Skeletal muscle cell (primary cell): ENCODE measurements at regions not wholly inside any gene's neighbourhood (a gene's known extent, or its start where the extent isn't known, plus 50 kb on each side); places are given as distances from the start of the nearest gene placed in this dataset.

Experiments used
- DNase-seq: peaks from one replicate; pipeline ENCODE4 v3.0.0-alpha.2; 2010; ENCODE audit warnings: low read depth
- H3K4me3 ChIP-seq: 2 replicates; pipeline ENCODE4 v1.5.1; 2011; ENCODE audit warnings: low read depth, mild to moderate bottlenecking, control low read depth, low read length, moderate library complexity

- DNase-seq, result no peak
- H3K4me3 ChIP-seq, result no peak overlapping the region
These were observed 137.7 kb downstream of the CD8B2 start for GRCh38 chr2:106624787-106625380.

- DNase-seq, result no peak
- H3K4me3 ChIP-seq, result no peak overlapping the region
These were observed 141.2 kb downstream of the CD8B2 start for GRCh38 chr2:106628377-106628776.

GRCh38 chr2:106629981-106630380, 142.8 kb downstream of the CD8B2 start:
- no peak for DNase-seq
- H3K4me3 ChIP-seq, result no peak overlapping the region

GRCh38 chr2:106631281-106631680, 144.1 kb downstream of the CD8B2 start:
- H3K4me3 ChIP-seq, result no peak overlapping the region
- DNase-seq, result no peak

- no peak for DNase-seq
These were observed 150.9 kb downstream of the CD8B2 start for GRCh38 chr2:106638043-106638442.

GRCh38 chr2:106638580-106638979, 151.4 kb downstream of the CD8B2 start:
- DNase-seq, result no peak
- H3K4me3 ChIP-seq, result no peak overlapping the region

More at GRCh38 chr2:106638043-106638442, 150.9 kb downstream of the CD8B2 start:
- no peak overlapping the region for H3K4me3 ChIP-seq

GRCh38 chr2:106642679-106643078, 155.5 kb downstream of the CD8B2 start:
- no peak overlapping the region for H3K4me3 ChIP-seq
- DNase-seq, result no peak

- DNase-seq, result no peak
- no peak overlapping the region for H3K4me3 ChIP-seq
These were observed 157.5 kb downstream of the CD8B2 start for GRCh38 chr2:106644623-106645022.

GRCh38 chr2:106646605-106647004, 159.4 kb downstream of the CD8B2 start:
- no peak overlapping the region for H3K4me3 ChIP-seq
- no peak for DNase-seq

- no peak for DNase-seq
- H3K4me3 ChIP-seq, result no peak overlapping the region
These were observed 162.1 kb downstream of the CD8B2 start for GRCh38 chr2:106649306-106649705.

GRCh38 chr2:106653465-106653864, 166.3 kb downstream of the CD8B2 start:
- no peak overlapping the region for H3K4me3 ChIP-seq
- DNase-seq, result no peak

GRCh38 chr2:106658616-106659015, 171.5 kb downstream of the CD8B2 start:
- no peak for DNase-seq
- no peak overlapping the region for H3K4me3 ChIP-seq

- no peak overlapping the region for H3K4me3 ChIP-seq
- no peak for DNase-seq
These were observed 177.5 kb downstream of the CD8B2 start for GRCh38 chr2:106664669-106665068.

- H3K4me3 ChIP-seq, result no peak overlapping the region
- DNase-seq, result no peak
These were observed 180.4 kb downstream of the CD8B2 start for GRCh38 chr2:106667478-106668070.

- DNase-seq, result no peak
These were observed 198.2 kb downstream of the CD8B2 start for GRCh38 chr2:106685180-106685897.

GRCh38 chr2:106686814-106687213, 199.2 kb downstream of the ST6GAL2 start:
- no peak overlapping the region for H3K4me3 ChIP-seq
- no peak for DNase-seq

More at GRCh38 chr2:106685180-106685897, 198.2 kb downstream of the CD8B2 start:
- H3K4me3 ChIP-seq, result no peak overlapping the region

GRCh38 chr2:106694964-106695470, 190.9 kb downstream of the ST6GAL2 start:
- H3K4me3 ChIP-seq, result no peak overlapping the region
- no peak for DNase-seq

- DNase-seq, result no peak
These were observed 190.0 kb downstream of the ST6GAL2 start for GRCh38 chr2:106695919-106696318.

GRCh38 chr2:106700616-106701015, 185.4 kb downstream of the ST6GAL2 start:
- no peak overlapping the region for H3K4me3 ChIP-seq
- DNase-seq, result no peak

More at GRCh38 chr2:106695919-106696318, 190.0 kb downstream of the ST6GAL2 start:
- H3K4me3 ChIP-seq, result no peak overlapping the region

GRCh38 chr2:106701203-106702022, 184.6 kb downstream of the ST6GAL2 start:
- no peak for DNase-seq
- no peak overlapping the region for H3K4me3 ChIP-seq
